Endothelial cell of umbilical vein (primary cell): ENCODE measurements at regions not wholly inside any gene's neighbourhood (a gene's known extent, or its start where the extent isn't known, plus 50 kb on each side); places are given as distances from the start of the nearest gene placed in this dataset.
"Not testable (repeated sequence)": the region's sequence is repeated elsewhere in the genome, so short reads cannot be mapped to it uniquely, and the experiment has no call there.

Source experiments
- CTCF ChIP-seq, 2 donors: IDR thresholded peaks; 1 replicate in 1 of 2; 2 replicates in 1 of 2; pipeline ENCODE4 v1.5.1; 2011; ENCODE audit warnings: low read length in 2 of 2, mild to moderate bottlenecking in 2 of 2, moderate library complexity in 2 of 2, control low read depth in 1 of 2, inconsistent platforms in 1 of 2, low read depth in 1 of 2; ENCODE audit not compliant: insufficient read depth in 1 of 2; ENCODE audit errors: extremely low read depth in 1 of 2
- EZH2 ChIP-seq: IDR thresholded peaks from 2 replicates; pipeline ENCODE4 v1.6.1; 2012; ENCODE audit warnings: borderline replicate concordance, low read depth, mild to moderate bottlenecking, moderate library complexity, low read length, inconsistent platforms; ENCODE audit not compliant: severe bottlenecking
- FOS ChIP-seq: IDR thresholded peaks from 2 replicates; pipeline ENCODE4 v1.6.1; 2011; ENCODE audit warnings: mild to moderate bottlenecking, low read length, moderate library complexity, borderline replicate concordance; ENCODE audit not compliant: insufficient read depth
- MYC ChIP-seq: IDR thresholded peaks from one replicate; pipeline ENCODE4 v1.6.1; 2011; ENCODE audit warnings: mild to moderate bottlenecking, low read depth, low read length
- POLR2A ChIP-seq: IDR thresholded peaks from 2 replicates; pipeline ENCODE4 v1.6.1; 2012; ENCODE audit warnings: low read depth, mild to moderate bottlenecking, control low read depth, low read length
- POLR2AphosphoS5 ChIP-seq: IDR thresholded peaks from 2 replicates; pipeline ENCODE4 v1.6.1; 2012; ENCODE audit warnings: low read depth, mild to moderate bottlenecking, control low read depth, low read length, moderate library complexity; ENCODE audit not compliant: insufficient read depth
- TF ChIP-seq, protein P1 (sequence below): IDR thresholded peaks from 2 replicates; pipeline ENCODE4 v1.6.1; 2011; ENCODE audit not compliant: insufficient read depth, insufficient read length

GRCh38 chr1:148285946-148286345 lies 133.9 kb upstream of the NBPF11 start:
- TF ChIP-seq CTCF (IDR thresholded peaks at IDR 0.05; ENCODE audit: extremely low read depth in 1 of 2, insufficient read depth in 1 of 2, low read depth in 1 of 2, low read length in 2 of 2); POLR2A; POLR2AphosphoS5; FOS; EZH2; MYC: not testable (repeated sequence)
- TF ChIP-seq, protein P1, sequence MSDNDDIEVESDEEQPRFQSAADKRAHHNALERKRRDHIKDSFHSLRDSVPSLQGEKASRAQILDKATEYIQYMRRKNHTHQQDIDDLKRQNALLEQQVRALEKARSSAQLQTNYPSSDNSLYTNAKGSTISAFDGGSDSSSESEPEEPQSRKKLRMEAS: not testable (repeated sequence)
